HEK293T (cell line): ENCODE measurements at regions not wholly inside any gene's neighbourhood (a gene's known extent, or its start where the extent isn't known, plus 50 kb on each side); places are given as distances from the start of the nearest gene placed in this dataset.

Source experiments
- ELF4 ChIP-seq: fragments of 450-650 bp; IDR thresholded peaks from 2 replicates; pipeline ENCODE4 v1.6.1; 2017; ENCODE audit warnings: antibody characterized with exemption
- LEF1 ChIP-seq: fragments of 450-650 bp; IDR thresholded peaks from 2 replicates; pipeline ENCODE4 v1.6.1; 2017; ENCODE audit warnings: mild to moderate bottlenecking, borderline replicate concordance
- NFRKB ChIP-seq: fragments of 450-650 bp; IDR thresholded peaks from 2 replicates; pipeline ENCODE4 v1.6.1; 2016; ENCODE audit warnings: mild to moderate bottlenecking, moderate library complexity
- SP1 ChIP-seq: fragments of 450-650 bp; IDR thresholded peaks from 2 replicates; pipeline ENCODE4 v1.6.1; 2017
- TARDBP ChIP-seq: fragments of 450-650 bp; IDR thresholded peaks from 2 replicates; pipeline ENCODE4 v1.6.1; 2016

DNA sequence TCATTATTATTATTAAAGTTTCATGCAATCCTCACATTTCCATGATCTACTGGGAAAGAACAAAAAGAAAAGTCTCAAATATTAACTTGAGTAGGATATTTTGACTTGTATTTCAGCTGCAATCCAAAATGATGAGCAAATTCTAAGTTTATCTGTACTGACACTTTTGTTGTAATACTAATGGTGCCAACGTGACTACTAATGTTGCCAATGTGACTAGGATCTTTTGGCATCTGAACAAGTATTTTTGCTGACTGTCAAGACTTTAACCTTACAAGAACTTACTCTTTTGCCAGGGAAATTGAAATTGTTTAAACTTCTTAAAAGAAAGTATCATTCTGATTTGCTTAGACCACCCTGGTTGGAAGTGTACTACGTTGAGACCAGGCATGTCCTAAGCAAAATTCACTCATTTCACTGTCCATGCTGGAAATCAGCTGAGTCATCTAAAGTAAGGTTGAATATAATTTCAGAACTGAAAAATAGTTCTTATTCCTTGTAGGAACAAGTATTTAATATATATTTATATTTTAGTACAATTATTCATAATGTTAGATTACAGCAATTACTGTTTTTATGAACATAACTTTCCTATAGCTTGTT lies 78.5 kb upstream of the LYZL1 start:
- no peak for TF ChIP-seq SP1
- no peak for TF ChIP-seq NFRKB
- TF ChIP-seq ELF4: no peak
- TF ChIP-seq LEF1: no peak
- no peak for TF ChIP-seq TARDBP
